Vagina (tissue), 2 donors: ENCODE measurements at regions not wholly inside any gene's neighbourhood (a gene's known extent, or its start where the extent isn't known, plus 50 kb on each side); places are given as distances from the start of the nearest gene placed in this dataset.

Experiments used
- CTCF ChIP-seq, 3 experiments: fragments of 450-650 bp in 2 of 3; fragments of 200-600 bp in 1 of 3; sonication (generic) in 1 of 3; IDR thresholded peaks; one replicate each; pipeline ENCODE4 v1.5.1; 2017 to 2019; ENCODE audit warnings: antibody characterized with exemption in 3 of 3, mild to moderate bottlenecking in 2 of 3, moderate library complexity in 2 of 3
- POLR2AphosphoS5 ChIP-seq, 2 donors: sonication (generic); formaldehyde crosslinking; IDR thresholded peaks; one replicate each; pipeline ENCODE4 v1.9.0; 2017; ENCODE audit warnings: antibody characterized with exemption in 2 of 2, mild to moderate bottlenecking in 2 of 2, low read depth in 1 of 2; ENCODE audit not compliant: insufficient read depth in 1 of 2

- TF ChIP-seq CTCF (IDR thresholded peaks at IDR 0.05) (no peak), POLR2AphosphoS5 (IDR thresholded peaks at IDR 0.05; ENCODE audit: insufficient read depth in 1 of 2, low read depth in 1 of 2) (no peak)
Measured at GRCh38 chr2:52082646-52083045, 1050.7 kb upstream of the NRXN1 start.
